NCI-H1694 (cell line): ENCODE measurements at regions not wholly inside any gene's neighbourhood (a gene's known extent, or its start where the extent isn't known, plus 50 kb on each side); places are given as distances from the start of the nearest gene placed in this dataset.
A peak's percentile ranks its signal among the peaks of the same experiment; 100 is the strongest.
"Not testable (repeated sequence)": the region's sequence is repeated elsewhere in the genome, so short reads cannot be mapped to it uniquely, and the experiment has no call there.

Experiments used
- DNase-seq: peaks from one replicate; lab custom pipeline; 2025; lab: John Stamatoyannopoulos, UW

DNA sequence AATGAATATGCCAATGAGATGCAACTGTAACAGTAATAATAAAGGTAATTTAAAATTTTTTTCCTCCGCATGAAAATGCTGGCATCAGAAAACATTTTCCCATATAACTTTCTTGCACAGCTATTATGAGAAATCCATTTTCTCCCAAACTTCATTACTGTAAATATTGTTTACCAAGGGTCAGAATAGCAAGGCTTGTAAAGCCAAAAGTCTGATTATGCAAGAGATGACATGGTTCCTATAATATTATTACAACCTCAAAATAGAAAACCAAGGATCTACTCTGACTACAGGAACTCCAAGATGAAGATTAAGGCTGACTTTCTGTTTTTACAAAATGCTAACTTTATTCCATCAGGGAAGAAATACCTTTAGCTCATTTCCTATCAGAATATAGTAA is 162.7 kb upstream of the CDK1 start:
- DNase-seq = no peak

GRCh38 chr10:60614363-60614762 is 163.9 kb upstream of the CDK1 start:
- DNase-seq = no peak

- DNase-seq = no peak
These were observed 164.8 kb upstream of the CDK1 start for GRCh38 chr10:60613434-60613833.

GRCh38 chr10:60611291-60611747 is 167.0 kb upstream of the CDK1 start:
- no peak for DNase-seq

- DNase-seq = peak; percentile 63
These were observed 170.9 kb upstream of the CDK1 start for GRCh38 chr10:60607372-60607771.

- DNase-seq = peak; percentile 28
These were observed 171.8 kb upstream of the CDK1 start for GRCh38 chr10:60606343-60607080.

- DNase-seq = no peak
These were observed 172.8 kb upstream of the CDK1 start for GRCh38 chr10:60605476-60605875.

DNA sequence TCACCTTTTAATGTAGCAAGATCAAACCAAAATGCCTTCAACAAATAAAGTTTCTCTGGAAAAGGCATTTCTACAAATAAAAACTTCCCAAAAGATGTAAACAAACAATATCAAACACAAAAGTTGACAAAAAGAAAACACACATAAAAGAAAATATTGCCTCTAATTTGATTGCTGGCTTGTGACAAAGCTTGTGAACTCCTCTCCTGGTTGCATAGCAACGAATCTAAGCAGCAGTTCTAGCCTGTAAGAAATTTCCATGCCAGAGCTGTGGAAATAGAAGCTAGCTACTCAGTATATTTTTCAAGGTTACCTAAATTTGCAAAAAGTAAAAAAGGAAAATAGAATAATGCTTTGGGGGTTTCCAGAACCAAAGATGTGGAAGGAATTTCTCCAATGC is 173.9 kb upstream of the CDK1 start:
- no peak for DNase-seq

GRCh38 chr10:60597513-60597912 is 180.8 kb upstream of the CDK1 start:
- DNase-seq = no peak

GRCh38 chr10:60595852-60596251 is 182.4 kb upstream of the CDK1 start:
- no peak for DNase-seq

DNA sequence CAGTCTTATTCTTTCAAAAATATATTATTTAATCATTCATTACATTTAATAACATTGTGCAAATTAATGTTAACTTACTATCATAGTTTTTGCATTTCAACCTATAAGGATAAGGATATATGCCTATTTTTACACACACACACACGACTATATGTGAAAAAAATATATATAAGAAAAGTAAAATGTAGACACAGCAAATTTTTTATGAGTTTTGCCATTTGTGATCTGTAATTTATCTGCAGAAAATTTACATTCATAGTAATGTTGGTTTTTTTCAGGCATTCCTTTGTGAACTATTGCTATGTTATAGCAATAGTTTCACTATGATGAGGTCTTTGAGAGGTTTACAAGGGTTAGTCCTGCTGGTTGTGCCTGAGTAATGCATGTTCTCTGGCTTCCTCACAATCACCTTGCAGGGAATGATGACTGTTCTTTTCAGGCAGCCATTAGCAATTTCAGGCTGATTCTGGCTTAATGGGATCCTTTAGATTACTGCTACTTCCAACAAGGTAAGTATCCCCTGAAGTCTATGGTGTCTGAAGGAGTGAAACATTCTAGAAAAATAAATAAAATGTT is 183.7 kb upstream of the CDK1 start:
- DNase-seq = no peak

GRCh38 chr10:60591119-60591518 is 187.2 kb upstream of the CDK1 start:
- DNase-seq = no peak

- DNase-seq = no peak
These were observed 188.9 kb upstream of the CDK1 start for GRCh38 chr10:60589376-60589775.

DNA sequence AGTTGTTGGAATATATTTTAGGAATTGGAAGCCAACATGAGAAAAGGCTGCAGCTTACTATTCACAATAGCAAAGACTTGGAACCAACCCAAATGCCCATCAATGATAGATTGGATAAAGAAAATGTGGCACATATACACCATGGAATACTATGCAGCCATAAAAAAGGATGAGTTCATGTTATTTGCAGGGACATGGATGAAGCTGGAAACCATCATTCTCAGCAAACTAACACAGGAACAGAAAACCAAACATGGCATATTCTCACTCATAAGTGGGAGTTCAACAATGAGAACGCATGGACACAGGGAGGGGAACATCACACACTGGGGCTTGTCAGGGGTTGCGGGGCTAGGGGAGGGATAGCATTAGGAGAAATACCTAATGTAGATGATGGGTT is 192.1 kb upstream of the ANK3 start:
- not testable (repeated sequence) for DNase-seq

GRCh38 chr10:60578217-60578616 is 188.5 kb upstream of the ANK3 start:
- no peak for DNase-seq

DNA sequence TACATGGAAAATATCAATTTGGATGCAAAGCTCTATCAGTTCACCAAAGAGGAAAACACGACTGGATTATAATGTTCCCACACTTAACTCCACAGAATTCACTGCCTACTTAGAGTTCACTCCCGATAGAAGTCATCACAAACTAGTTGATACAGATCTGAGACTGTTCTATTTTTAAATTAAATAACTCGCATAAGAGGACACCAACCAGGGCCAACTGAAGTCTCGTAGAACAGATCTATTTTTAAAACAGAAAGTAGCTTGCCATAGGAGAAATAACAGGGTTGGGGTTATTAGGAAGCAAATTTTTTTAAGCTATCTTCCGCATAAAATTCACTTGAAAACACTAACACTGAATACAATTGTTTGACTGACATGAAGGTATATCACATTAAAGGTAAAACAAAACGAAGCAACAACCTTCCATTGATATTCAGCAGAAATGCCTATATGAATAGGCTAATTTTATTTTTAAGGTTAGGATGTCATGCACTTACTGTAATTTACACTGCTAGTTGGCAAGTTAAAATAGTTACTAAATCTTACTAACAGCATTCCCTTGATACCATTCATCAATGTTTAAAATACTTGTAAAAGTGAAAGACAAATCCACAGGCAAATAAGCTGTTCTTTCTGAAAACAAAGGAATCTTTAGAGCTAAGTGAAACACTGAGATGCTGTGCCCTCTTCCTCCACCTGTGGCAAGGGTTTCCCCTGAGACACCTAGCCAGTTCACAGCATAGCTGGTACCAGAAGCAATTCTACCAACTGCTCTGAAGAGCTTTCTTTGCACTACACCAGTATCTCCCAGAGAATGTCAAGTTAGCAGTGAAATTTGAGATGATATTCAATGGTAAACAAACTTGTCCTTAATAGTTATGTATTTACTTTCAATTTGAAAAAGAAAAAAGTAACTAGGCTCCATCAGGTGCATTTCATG is 186.7 kb upstream of the ANK3 start:
- no peak for DNase-seq

DNA sequence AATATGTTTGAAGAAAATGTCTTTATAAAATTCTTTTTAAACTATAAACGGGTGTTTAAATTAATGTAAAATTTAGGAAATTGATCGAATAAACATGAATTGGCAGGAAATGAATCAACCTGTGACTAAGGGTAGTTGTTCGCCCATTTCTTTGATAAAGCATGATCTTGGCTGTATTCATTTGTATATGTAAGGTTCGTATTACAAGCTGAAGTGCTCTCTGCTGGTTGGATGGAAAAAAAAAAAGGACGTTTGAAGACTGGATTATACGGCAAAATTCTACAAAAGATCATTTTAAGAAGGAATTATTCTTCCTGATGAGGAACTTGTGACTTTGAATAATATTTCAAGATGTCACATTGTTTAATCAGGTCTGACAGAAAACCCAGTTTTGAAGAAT is 185.4 kb upstream of the ANK3 start:
- no peak for DNase-seq

DNA sequence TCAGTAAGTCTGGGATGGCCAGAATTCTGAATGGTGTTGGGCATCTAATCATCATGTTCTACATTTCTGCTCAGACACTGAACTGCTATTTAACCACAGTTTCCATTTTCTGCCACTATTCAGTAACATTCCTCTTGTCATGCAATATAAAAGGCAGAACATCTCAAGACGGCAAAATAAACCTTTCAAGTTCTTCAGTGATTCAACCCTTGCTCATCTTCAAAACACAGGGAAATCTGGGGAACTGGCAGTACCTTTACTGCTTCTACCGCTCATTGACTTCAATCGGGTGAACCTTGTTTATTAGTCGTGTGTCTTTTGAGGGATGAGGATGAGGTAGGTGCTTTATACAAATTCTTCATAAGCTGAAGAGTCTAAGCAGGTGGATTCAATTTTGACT is 184.7 kb upstream of the ANK3 start:
- no peak for DNase-seq

- no peak for DNase-seq
These were observed 183.7 kb upstream of the ANK3 start for GRCh38 chr10:60573336-60573735.

DNA sequence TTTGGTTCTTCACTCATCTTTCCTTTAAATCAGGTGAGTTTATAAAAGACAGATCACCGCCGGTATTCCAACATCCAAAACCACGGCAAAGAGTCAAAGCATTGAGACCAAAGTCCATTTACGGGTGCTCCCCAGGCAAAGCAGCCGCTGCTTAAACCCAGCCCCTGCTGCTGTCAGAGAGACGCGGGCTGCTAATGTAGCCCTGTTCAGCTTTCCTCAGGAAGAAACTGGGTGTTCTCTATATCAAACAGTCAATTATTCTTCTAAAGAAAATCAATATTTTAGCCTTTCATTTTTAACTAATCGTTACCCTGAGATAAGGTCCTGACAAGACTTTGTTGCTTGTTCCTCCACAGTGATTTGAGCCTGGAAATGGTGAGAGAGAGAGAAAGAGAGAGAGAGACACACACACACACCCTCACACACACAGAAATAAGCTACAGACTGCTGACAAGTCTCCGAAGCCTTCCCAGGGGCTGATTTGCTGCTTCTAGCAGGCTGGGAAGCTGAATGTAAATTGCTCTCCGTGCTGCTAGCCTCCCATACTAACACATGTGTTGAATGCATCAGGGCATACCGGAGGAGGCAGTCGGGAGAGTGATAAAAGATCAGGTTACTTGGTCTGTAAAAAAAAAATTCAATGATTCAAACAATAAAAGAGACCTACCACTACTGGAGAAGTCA is 183.0 kb upstream of the ANK3 start:
- peak; percentile 37 for DNase-seq

- no peak for DNase-seq
These were observed 181.2 kb upstream of the ANK3 start for GRCh38 chr10:60570896-60571295.

GRCh38 chr10:60570272-60570865 is 180.7 kb upstream of the ANK3 start:
- no peak for DNase-seq
